HG02610 (cell line): ENCODE measurements at regions not wholly inside any gene's neighbourhood (a gene's known extent, or its start where the extent isn't known, plus 50 kb on each side); places are given as distances from the start of the nearest gene placed in this dataset.

Source experiments
- ATAC-seq: cut with Tn5 transposase; IDR thresholded peaks from one replicate; pipeline ENCODE4 v1.9.1; 2021; ENCODE audit warnings: mild to moderate bottlenecking, moderate library complexity; ENCODE audit not compliant: unreplicated experiment

- no peak for ATAC-seq
These were observed 1025.3 kb downstream of the EFNB2 start for GRCh38 chr13:105509981-105510762.

- no peak for ATAC-seq
These were observed 1029.0 kb downstream of the EFNB2 start for GRCh38 chr13:105506463-105506862.

- ATAC-seq = no peak
These were observed 1033.3 kb downstream of the EFNB2 start for GRCh38 chr13:105502193-105502592.

GRCh38 chr13:105497597-105497996 is 1037.9 kb downstream of the EFNB2 start:
- ATAC-seq = no peak

GRCh38 chr13:105492216-105492615 is 1043.2 kb downstream of the EFNB2 start:
- ATAC-seq = no peak

GRCh38 chr13:105491345-105491744 is 1044.1 kb downstream of the EFNB2 start:
- no peak for ATAC-seq

GRCh38 chr13:105485081-105485480 is 1050.4 kb downstream of the EFNB2 start:
- no peak for ATAC-seq

- ATAC-seq = no peak
These were observed 1060.4 kb downstream of the EFNB2 start for GRCh38 chr13:105474983-105475610.

- ATAC-seq = no peak
These were observed 1063.8 kb downstream of the EFNB2 start for GRCh38 chr13:105471673-105472072.

- ATAC-seq = no peak
These were observed 1069.1 kb downstream of the EFNB2 start for GRCh38 chr13:105466376-105466775.

- ATAC-seq = no peak
These were observed 1069.7 kb downstream of the EFNB2 start, which contains the start of gene DAOA for GRCh38 chr13:105465745-105466144. Gene DAOA, plus strand, starts transcription at chr13:105466045.

- ATAC-seq = no peak
These were observed 1070.2 kb downstream of the EFNB2 start for GRCh38 chr13:105465251-105465650.

GRCh38 chr13:105464249-105464648 is 1071.2 kb downstream of the EFNB2 start:
- ATAC-seq = no peak

GRCh38 chr13:105463011-105463501 is 1072.4 kb downstream of the EFNB2 start:
- ATAC-seq = no peak

GRCh38 chr13:105462098-105462497 is 1073.4 kb downstream of the EFNB2 start:
- no peak for ATAC-seq

GRCh38 chr13:105452895-105453294 is 1082.6 kb downstream of the EFNB2 start:
- ATAC-seq = no peak

GRCh38 chr13:105450784-105451183 is 1084.7 kb downstream of the EFNB2 start:
- ATAC-seq = no peak

GRCh38 chr13:105448811-105449210 is 1086.7 kb downstream of the EFNB2 start:
- ATAC-seq = no peak

- no peak for ATAC-seq
These were observed 1089.3 kb downstream of the EFNB2 start for GRCh38 chr13:105446197-105446596.

GRCh38 chr13:105445796-105446195 is 1089.7 kb downstream of the EFNB2 start:
- ATAC-seq = no peak

- no peak for ATAC-seq
These were observed 1092.3 kb downstream of the EFNB2 start for GRCh38 chr13:105442949-105443699.
